Colonic mucosa (tissue), 4 donors: ENCODE measurements at regions not wholly inside any gene's neighbourhood (a gene's known extent, or its start where the extent isn't known, plus 50 kb on each side); places are given as distances from the start of the nearest gene placed in this dataset.

ENCODE experiments used
- DNase-seq: peaks from one replicate; pipeline ENCODE4 v3.0.0-alpha.2; 2020
- H3K27ac ChIP-seq: fragments of 200-600 bp; one replicate; pipeline ENCODE4 v1.8.0; 2021
- H3K27me3 ChIP-seq: fragments of 200-600 bp; one replicate; pipeline ENCODE4 v1.8.0; 2021
- H3K36me3 ChIP-seq: fragments of 200-600 bp; one replicate; pipeline ENCODE4 v1.8.0; 2021
- H3K4me1 ChIP-seq: fragments of 200-600 bp; one replicate; pipeline ENCODE4 v1.8.0; 2021; ENCODE audit warnings: mild to moderate bottlenecking
- H3K4me3 ChIP-seq: fragments of 200-600 bp; one replicate; pipeline ENCODE4 v1.8.0; 2021
- H3K9ac ChIP-seq, 2 donors: one replicate each; pipeline ENCODE4 v1.7.0; 2013; ENCODE audit warnings: control low read depth in 2 of 2, low read depth in 2 of 2, low read length in 2 of 2
- H3K9me3 ChIP-seq: fragments of 200-600 bp; one replicate; pipeline ENCODE4 v1.8.0; 2021
- intact Hi-C: fragments of 100-400 bp; cut with DNase I; formaldehyde crosslinking; loops from one replicate; pipeline ENCODE4 v1.14.1; 2022
- TF ChIP-seq, protein P1 (sequence below): fragments of 200-600 bp; IDR thresholded peaks from one replicate; pipeline ENCODE4 v1.8.0; 2022; ENCODE audit warnings: antibody characterized with exemption, mild to moderate bottlenecking
- donor health status: healthy.
- donor health status: DM: no; HTN: no; CAD: no.
- donor health status: DM: no; HTN: no; CAD: no.

DNA sequence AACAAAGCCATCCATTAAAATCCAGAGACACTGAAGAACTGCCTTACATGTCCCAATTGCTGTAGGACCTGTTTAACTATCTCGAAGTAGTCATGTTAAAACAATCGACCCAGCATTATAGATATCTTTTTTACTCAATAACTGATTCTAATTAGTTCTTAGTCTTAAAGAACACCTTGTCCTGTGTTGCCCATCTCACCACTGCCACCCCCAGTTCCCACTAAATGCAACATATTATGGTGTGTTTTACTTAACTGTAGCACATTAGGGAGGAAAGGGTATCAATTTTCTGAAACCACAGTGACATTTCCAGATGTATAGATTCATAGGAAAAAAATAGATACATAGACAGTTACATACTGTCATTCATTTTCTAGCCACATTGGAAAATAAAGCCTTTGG lies 221.2 kb downstream of the MEF2C start:
- H3K4me1 ChIP-seq, result peaks cover 10% of the 10 kb centered on the region
- H3K27me3 ChIP-seq, result peaks cover 44% of the 10 kb centered on the region
- no peaks in the 10 kb centered on the region for H3K36me3 ChIP-seq
- no peak overlapping the region for H3K9ac ChIP-seq
- no peak overlapping the region for H3K27ac ChIP-seq
- DNase-seq, result no peak
- no peak overlapping the region for H3K4me3 ChIP-seq
- TF ChIP-seq, protein P1, sequence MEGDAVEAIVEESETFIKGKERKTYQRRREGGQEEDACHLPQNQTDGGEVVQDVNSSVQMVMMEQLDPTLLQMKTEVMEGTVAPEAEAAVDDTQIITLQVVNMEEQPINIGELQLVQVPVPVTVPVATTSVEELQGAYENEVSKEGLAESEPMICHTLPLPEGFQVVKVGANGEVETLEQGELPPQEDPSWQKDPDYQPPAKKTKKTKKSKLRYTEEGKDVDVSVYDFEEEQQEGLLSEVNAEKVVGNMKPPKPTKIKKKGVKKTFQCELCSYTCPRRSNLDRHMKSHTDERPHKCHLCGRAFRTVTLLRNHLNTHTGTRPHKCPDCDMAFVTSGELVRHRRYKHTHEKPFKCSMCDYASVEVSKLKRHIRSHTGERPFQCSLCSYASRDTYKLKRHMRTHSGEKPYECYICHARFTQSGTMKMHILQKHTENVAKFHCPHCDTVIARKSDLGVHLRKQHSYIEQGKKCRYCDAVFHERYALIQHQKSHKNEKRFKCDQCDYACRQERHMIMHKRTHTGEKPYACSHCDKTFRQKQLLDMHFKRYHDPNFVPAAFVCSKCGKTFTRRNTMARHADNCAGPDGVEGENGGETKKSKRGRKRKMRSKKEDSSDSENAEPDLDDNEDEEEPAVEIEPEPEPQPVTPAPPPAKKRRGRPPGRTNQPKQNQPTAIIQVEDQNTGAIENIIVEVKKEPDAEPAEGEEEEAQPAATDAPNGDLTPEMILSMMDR, result no peak
- intact Hi-C loops, result no loop called here
- H3K9me3 ChIP-seq, result no peaks in the 10 kb centered on the region

DNA sequence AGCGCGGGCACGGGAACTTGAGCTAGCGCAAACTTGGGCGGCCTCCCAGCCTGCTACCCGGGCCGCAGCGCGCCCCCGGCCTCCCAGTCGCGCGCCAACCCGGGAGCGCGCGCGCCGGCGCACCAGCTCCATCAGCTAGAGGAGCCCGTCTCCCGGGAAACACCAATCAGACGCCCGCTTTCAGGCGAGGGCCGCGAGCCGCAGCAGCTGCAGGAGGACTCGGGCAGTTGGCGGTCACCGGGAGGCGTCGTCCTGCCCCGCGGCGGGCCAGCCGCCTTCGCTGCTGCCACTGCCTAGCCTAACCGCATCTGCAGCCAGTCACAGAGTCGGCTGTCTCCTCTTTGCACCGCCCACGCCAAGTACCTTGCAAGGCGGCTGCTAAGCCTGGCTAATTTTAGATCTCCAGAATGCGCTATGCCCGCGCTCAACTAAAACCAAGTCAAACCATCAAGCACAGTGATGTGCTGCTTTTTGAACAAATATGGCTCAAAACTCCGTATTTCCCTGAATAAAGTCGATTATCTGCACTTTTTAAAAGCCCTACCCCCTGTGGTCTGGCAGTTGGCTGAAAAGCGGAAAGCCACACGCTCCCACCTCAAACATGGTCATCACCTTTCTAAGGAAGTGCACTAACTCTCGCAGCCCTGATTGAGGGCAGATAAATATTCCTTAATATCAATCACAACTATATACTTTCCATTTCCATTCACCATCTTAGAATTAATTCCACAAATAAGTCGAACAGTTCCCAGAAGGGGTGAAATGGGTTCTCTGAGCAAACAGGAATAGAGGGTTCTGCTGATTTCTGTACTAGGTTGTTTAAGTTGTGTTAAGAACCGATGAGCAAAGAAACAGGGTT lies 221.8 kb downstream of the MEF2C start:
- no peak overlapping the region for H3K9ac ChIP-seq
- DNase-seq, result peak; percentile 51
- H3K4me1 ChIP-seq, result peaks cover 10% of the 10 kb centered on the region
- peak overlapping the region; percentile 22 for H3K4me3 ChIP-seq
- intact Hi-C loops, result no loop called here
- H3K27ac ChIP-seq, result no peak overlapping the region
- H3K36me3 ChIP-seq, result no peaks in the 10 kb centered on the region
- no peaks in the 10 kb centered on the region for H3K9me3 ChIP-seq
- H3K27me3 ChIP-seq, result peaks cover 43% of the 10 kb centered on the region
- TF ChIP-seq, protein P1, result no peak

DNA sequence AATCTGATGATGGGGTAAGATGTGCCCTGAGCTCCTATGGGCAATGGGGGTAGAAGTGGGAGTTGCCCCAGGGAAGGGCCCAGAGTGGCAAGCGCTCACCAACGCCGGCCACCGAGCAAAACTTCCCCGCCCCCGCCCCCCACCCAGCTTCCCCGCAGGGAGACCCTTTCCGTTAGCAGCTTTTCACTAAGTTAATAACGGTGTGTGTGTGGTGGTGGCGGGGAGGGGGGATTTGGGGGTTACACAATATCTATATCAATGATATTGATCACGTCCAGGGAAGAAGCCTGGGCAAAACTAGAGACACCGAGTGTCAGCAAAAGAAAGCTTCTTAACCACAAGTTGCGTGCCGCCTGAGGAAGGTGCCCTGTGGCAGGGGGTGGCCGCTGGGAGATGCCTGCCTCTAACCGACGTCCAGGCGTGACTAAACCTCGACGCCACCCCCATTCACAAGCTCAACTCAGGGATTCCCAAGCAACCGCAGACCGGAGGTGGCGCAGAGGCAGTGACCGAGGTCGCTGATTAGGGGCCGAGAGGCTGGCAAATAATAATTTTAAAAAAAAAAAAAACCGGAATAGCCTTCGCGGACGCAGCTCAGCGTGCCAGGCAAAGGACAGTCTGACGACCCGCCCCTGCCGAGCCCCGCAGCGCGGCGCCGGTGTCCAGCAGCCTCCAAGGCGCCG lies 222.6 kb downstream of the MEF2C start:
- Histone ChIP-seq H3K9ac (no peak overlapping the region), H3K36me3 (no peaks in the 10 kb centered on the region), H3K4me1 (peaks cover 10% of the 10 kb centered on the region), H3K4me3 (peak overlapping the region; percentile 22), H3K9me3 (no peaks in the 10 kb centered on the region), H3K27me3 (peaks cover 36% of the 10 kb centered on the region), H3K27ac (no peak overlapping the region)
- TF ChIP-seq, protein P1, result no peak
- no peak for DNase-seq
- intact Hi-C loops, result no loop called here

DNA sequence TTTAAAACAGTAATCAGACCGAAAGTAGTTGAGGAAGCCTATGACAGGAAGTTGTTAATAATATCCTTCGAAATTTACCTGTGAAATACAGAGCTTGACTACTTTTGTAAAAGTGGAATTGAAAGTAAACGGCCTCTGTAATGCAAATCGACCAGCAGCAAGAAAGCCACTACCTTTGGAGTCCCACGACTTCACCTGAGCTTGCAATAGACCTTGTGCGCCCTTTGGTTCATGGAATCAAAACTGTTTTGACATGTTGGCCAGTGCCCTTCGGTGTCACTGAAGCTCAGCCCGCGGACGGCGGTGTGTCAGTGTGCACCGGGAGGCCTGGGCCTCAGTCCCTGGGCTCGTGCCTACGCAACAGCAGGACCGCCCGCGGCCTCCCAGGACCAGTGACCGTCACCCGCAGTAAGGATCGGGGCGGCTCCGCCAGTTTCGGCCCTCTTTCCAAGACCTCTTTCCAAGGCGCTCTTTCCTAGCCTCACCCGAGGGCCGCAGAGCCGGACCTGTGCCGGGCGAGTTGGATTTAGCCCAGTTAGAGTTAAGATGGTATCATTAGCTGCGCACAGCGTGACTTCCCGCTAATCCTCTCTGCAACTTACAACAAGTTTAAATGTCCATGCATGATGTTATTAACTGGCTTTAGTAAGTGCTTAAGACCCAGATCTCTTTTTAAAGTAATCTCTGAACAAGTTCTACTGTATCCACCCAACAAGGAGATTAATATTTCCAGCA lies 223.3 kb downstream of the MEF2C start:
- TF ChIP-seq, protein P1, result no peak
- no peaks in the 10 kb centered on the region for H3K9me3 ChIP-seq
- peaks cover 10% of the 10 kb centered on the region for H3K4me1 ChIP-seq
- no peak for DNase-seq
- H3K36me3 ChIP-seq, result no peaks in the 10 kb centered on the region
- no peak overlapping the region for H3K27ac ChIP-seq
- H3K4me3 ChIP-seq, result no peak overlapping the region
- peaks cover 29% of the 10 kb centered on the region for H3K27me3 ChIP-seq
- no peak overlapping the region for H3K9ac ChIP-seq
- intact Hi-C loops, result no loop called here

DNA sequence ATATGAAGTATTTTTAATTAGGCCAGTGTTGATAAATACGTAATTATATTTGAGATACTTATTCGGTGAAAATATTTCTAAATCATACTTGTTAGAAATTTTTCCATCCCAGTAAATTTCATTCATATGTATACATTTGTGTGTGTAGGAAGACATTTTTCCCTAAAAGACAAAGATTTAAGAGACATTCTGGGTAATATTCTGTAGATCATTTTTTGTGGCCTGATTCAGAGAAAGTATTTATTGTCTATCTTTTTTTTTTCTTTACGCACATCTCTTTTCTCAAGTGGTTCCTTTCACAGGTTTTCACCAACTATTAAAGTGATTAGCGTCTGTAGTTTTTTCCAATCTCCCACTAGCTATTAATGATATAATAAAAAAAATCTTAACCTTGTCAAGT lies 224.1 kb downstream of the MEF2C start:
- H3K4me3 ChIP-seq, result no peak overlapping the region
- H3K27me3 ChIP-seq, result peaks cover 25% of the 10 kb centered on the region
- TF ChIP-seq, protein P1, result no peak
- no peak overlapping the region for H3K9ac ChIP-seq
- no peak for DNase-seq
- no peak overlapping the region for H3K27ac ChIP-seq
- intact Hi-C loops, result no loop called here
- no peaks in the 10 kb centered on the region for H3K36me3 ChIP-seq
- peaks cover 10% of the 10 kb centered on the region for H3K4me1 ChIP-seq
- H3K9me3 ChIP-seq, result no peaks in the 10 kb centered on the region
